HEK293T (cell line): ENCODE measurements at regions not wholly inside any gene's neighbourhood (a gene's known extent, or its start where the extent isn't known, plus 50 kb on each side); places are given as distances from the start of the nearest gene placed in this dataset.
"Not testable (repeated sequence)": the region's sequence is repeated elsewhere in the genome, so short reads cannot be mapped to it uniquely, and the experiment has no call there.

ENCODE experiments used
- CTCF ChIA-PET: fragments of 350-600 bp; formaldehyde crosslinking; extraction: SDS; loops from one replicate; lab custom pipeline; 2021; ENCODE audit warnings: antibody characterized with exemption, inconsistent platforms; lab: Yijun Ruan, JAX
- POLR2A ChIA-PET: fragments of 350-600 bp; formaldehyde crosslinking; extraction: SDS; loops from one replicate; lab custom pipeline; 2020; ENCODE audit warnings: antibody characterized with exemption, inconsistent platforms; lab: Yijun Ruan, JAX
- DNase-seq: peaks from one replicate; pipeline ENCODE4 v3.0.0; 2012; ENCODE audit warnings: mixed read lengths; ENCODE audit errors: extremely low spot score
- ARNT ChIP-seq: fragments of 450-650 bp; IDR thresholded peaks from 2 replicates; pipeline ENCODE4 v1.6.1; 2017; ENCODE audit warnings: mild to moderate bottlenecking
- BHLHE40 ChIP-seq: fragments of 450-650 bp; IDR thresholded peaks from 2 replicates; pipeline ENCODE4 v1.6.1; 2016; ENCODE audit warnings: mild to moderate bottlenecking, moderate library complexity, borderline replicate concordance
- CTBP1 ChIP-seq: fragments of 450-650 bp; IDR thresholded peaks from 2 replicates; pipeline ENCODE4 v1.6.1; 2016; ENCODE audit warnings: borderline replicate concordance
- ELF4 ChIP-seq: fragments of 450-650 bp; IDR thresholded peaks from 2 replicates; pipeline ENCODE4 v1.6.1; 2017; ENCODE audit warnings: antibody characterized with exemption
- FOXA1 ChIP-seq: fragments of 450-650 bp; IDR thresholded peaks from 2 replicates; pipeline ENCODE4 v1.6.1; 2016; ENCODE audit warnings: mild to moderate bottlenecking
- FOXK2 ChIP-seq: fragments of 450-650 bp; IDR thresholded peaks from 2 replicates; pipeline ENCODE4 v1.6.1; 2016; ENCODE audit warnings: mild to moderate bottlenecking
- FOXM1 ChIP-seq: fragments of 450-650 bp; IDR thresholded peaks from 2 replicates; pipeline ENCODE4 v1.6.1; 2017; ENCODE audit warnings: mild to moderate bottlenecking, borderline replicate concordance
- HDGF ChIP-seq: fragments of 450-650 bp; IDR thresholded peaks from 2 replicates; pipeline ENCODE4 v1.6.1; 2017; ENCODE audit warnings: antibody characterized with exemption, borderline replicate concordance
- L3MBTL2 ChIP-seq: fragments of 450-650 bp; conservative IDR thresholded peaks from 2 replicates; pipeline ENCODE4 v1.6.1; 2016; ENCODE audit warnings: mild to moderate bottlenecking
- LEF1 ChIP-seq: fragments of 450-650 bp; IDR thresholded peaks from 2 replicates; pipeline ENCODE4 v1.6.1; 2017; ENCODE audit warnings: mild to moderate bottlenecking, borderline replicate concordance
- NFRKB ChIP-seq: fragments of 450-650 bp; IDR thresholded peaks from 2 replicates; pipeline ENCODE4 v1.6.1; 2016; ENCODE audit warnings: mild to moderate bottlenecking, moderate library complexity
- SP1 ChIP-seq: fragments of 450-650 bp; IDR thresholded peaks from 2 replicates; pipeline ENCODE4 v1.6.1; 2017
- SUZ12 ChIP-seq: fragments of 450-650 bp; IDR thresholded peaks from 2 replicates; pipeline ENCODE4 v1.6.1; 2016; ENCODE audit warnings: mild to moderate bottlenecking
- TARDBP ChIP-seq: fragments of 450-650 bp; IDR thresholded peaks from 2 replicates; pipeline ENCODE4 v1.6.1; 2016
- ZNF384 ChIP-seq: fragments of 450-650 bp; IDR thresholded peaks from 2 replicates; pipeline ENCODE4 v1.6.1; 2016
- TF ChIP-seq, protein P1 (sequence below): fragments of 450-650 bp; IDR thresholded peaks from 2 replicates; pipeline ENCODE4 v1.6.1; 2016

DNA sequence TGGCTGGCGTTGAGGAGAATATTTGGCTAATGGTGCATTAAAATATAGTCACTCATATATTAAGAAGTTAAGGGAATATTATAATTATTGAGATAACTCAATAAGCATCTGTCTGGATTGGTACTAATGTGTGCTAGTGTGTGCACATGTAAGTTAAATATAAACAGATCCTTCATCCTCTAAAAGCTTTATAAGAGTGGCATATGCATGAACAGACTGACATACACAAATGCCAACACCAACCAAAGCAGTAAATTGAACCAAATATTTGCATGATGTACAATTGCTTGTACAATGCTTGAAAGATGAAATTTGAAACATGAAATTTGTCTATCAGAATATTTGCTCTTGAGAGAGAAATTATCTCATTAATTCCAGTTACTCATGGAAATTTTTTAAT is 344.9 kb downstream of the ADGRL2 start:
- DNase-seq, result no peak
- ChIA-PET POLR2A (no interaction called here), CTCF (no interaction called here)
- TF ChIP-seq SP1, result no peak
- TF ChIP-seq ELF4, result no peak
- TF ChIP-seq HDGF, result no peak
- no peak for TF ChIP-seq FOXM1
- TF ChIP-seq TARDBP, result no peak
- TF ChIP-seq NFRKB, result no peak
- TF ChIP-seq L3MBTL2, result no peak
- no peak for TF ChIP-seq ZNF384
- no peak for TF ChIP-seq FOXA1
- no peak for TF ChIP-seq BHLHE40
- no peak for TF ChIP-seq LEF1

DNA sequence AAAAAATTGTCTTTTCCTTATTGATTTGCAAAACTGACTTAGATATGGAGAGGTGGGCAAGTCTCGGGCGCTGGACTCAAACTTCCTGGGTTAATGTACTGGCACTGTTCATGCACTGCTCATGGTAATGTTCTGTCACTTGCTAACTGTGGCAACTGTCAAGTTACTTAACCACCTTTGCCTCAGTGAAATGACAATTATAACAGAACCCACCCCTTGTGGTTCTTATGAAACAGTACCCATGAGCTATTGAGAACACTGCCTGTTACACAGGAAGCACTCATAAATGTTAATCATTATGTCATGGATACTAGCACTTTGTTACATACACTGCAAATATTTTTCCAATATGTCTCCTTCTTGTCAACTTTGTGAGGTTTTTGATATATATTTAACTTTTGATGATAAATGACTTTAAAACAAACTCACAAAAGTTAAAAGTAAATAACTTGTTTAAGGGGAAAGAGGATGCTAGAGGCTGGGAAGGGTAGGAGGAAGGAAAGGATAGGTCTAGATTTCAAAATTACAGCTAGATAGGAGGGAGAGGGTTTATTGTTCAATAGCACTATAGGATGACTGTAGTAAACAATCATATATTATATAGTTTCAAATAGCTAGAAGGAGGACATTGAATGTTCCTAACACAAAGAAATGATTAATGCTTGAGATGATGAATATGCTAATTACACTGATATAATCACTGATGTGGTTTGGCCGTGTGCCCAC is 342.5 kb downstream of the ADGRL2 start:
- POLR2A ChIA-PET, result no interaction called here
- TF ChIP-seq SP1 (no peak), ZNF384 (no peak), FOXK2 (no peak), NFRKB (no peak), SUZ12 (no peak), LEF1 (no peak), FOXM1 (no peak)
- CTCF ChIA-PET, result no interaction called here
- DNase-seq, result no peak

DNA sequence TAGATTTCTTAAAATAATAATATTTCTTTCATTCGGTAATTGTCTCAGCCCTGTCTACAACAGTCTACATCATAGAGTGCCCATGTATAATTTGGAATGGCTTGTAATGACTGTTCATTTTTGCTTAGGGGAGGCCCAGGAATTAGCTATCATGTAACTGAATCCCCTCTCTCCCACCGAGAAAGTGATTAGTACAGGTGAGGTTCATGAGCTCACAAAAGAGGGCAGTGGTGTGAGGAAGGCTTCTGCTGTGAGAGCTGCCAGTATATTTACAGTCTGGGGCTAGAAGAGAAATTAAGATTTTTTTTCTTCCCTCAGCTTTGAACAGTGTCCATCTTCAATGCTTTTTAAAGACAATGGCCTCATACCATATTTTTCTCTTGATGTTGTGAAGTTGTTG is 340.7 kb downstream of the ADGRL2 start:
- ChIA-PET POLR2A (no interaction called here), CTCF (interaction anchor here (0.9 kb wide), 1 partner anchor 64 kb away, joined by 3 read pairs; no protein-coding TSS in a partner anchor)
- TF ChIP-seq, protein P1, sequence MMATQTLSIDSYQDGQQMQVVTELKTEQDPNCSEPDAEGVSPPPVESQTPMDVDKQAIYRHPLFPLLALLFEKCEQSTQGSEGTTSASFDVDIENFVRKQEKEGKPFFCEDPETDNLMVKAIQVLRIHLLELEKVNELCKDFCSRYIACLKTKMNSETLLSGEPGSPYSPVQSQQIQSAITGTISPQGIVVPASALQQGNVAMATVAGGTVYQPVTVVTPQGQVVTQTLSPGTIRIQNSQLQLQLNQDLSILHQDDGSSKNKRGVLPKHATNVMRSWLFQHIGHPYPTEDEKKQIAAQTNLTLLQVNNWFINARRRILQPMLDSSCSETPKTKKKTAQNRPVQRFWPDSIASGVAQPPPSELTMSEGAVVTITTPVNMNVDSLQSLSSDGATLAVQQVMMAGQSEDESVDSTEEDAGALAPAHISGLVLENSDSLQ, result no peak
- TF ChIP-seq BHLHE40 (no peak), ELF4 (no peak)
- DNase-seq, result no peak

DNA sequence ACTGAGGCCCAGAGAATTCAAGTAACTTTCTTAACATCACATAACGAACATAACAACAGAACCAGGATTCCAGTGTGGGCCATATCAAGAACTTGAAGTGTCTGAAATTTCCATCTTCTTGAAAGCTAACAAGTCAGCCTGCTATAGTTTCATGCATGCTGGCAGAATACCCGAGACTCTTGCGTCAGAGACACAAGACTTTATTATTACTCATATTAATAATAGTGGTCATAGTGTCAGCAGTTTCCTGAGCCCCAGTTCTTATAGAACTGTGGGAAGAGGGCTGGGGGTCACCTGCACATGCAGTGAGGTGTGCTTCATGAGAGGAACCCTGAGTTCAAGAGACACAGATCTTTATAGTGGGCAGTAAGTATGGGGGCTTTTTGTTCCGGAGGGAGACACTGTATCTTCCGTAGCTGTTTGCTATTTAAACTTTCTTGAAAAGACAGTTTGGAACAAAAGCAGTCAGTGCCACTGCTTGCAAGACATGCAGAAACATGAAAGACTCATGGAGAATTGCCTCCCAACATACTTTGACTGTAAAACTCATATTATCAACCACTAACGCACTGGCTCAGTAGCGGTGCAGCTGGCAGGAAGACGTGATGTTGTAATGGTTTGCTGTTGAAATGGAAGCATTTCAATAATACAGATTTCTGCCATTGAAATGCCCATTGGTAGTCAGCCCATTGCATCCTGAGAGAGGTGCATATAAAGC is 339.2 kb downstream of the ADGRL2 start:
- CTCF ChIA-PET, result no interaction called here

DNA sequence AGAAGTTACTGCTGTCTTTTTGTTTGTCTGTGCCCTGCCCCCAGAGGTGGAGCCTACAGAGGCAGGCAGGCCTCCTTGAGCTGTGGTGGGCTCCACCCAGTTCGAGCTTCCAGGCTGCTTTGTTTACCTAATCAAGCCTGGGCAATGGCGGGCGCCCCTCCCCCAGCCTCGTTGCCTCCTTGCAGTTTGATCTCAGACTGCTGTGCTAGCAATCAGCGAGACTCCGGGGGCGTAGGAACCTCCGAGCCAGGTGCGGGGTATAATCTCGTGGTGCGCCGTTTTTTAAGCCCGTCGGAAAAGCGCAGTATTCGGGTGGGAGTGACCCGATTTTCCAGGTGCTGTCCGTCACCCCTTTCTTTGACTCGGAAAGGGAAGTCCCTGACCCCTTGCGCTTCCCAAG is 335.6 kb downstream of the ADGRL2 start:
- CTCF ChIA-PET, POLR2A ChIA-PET: not testable (repeated sequence)

More for the DNA sequence above, 339.2 kb downstream of the ADGRL2 start:
- no peak for TF ChIP-seq FOXK2
- no peak for TF ChIP-seq BHLHE40
- no peak for TF ChIP-seq L3MBTL2
- no peak for TF ChIP-seq SUZ12
- TF ChIP-seq SP1, result no peak
- TF ChIP-seq TARDBP, result no peak
- TF ChIP-seq ZNF384, result no peak
- TF ChIP-seq HDGF, result no peak
- no peak for TF ChIP-seq CTBP1
- no peak for TF ChIP-seq ELF4
- TF ChIP-seq, protein P1, result no peak
- no peak for TF ChIP-seq FOXA1
- DNase-seq, result no peak
- POLR2A ChIA-PET, result no interaction called here

DNA sequence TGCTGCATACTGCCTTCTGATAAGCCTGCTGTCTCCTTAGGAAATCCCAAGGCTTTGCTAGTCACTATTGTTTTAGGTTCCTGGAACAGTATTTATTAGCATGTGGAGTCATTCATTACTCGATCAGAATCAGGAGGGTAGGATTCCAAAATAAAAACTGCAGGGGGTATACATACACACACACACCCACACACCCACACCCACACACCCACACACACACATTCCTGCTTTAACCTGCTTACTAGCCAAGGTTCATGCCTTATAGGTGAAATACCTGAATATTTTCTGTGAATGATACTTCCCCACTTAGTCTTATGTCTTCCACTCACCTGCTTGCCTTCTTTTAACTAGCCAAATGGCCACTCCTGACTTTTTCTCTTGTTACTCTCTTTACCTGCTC is 325.1 kb downstream of the ADGRL2 start:
- DNase-seq, result no peak
- ChIA-PET POLR2A (no interaction called here), CTCF (no interaction called here)
- TF ChIP-seq TARDBP (no peak), ARNT (no peak), FOXA1 (no peak), ELF4 (no peak), BHLHE40 (no peak), CTBP1 (no peak), SUZ12 (no peak), SP1 (no peak), LEF1 (no peak), NFRKB (no peak), ZNF384 (no peak), FOXK2 (no peak), FOXM1 (no peak), HDGF (no peak), L3MBTL2 (no peak)
- TF ChIP-seq, protein P1, result no peak

More for the DNA sequence above, 335.6 kb downstream of the ADGRL2 start:
- DNase-seq, result not testable (repeated sequence)

DNA sequence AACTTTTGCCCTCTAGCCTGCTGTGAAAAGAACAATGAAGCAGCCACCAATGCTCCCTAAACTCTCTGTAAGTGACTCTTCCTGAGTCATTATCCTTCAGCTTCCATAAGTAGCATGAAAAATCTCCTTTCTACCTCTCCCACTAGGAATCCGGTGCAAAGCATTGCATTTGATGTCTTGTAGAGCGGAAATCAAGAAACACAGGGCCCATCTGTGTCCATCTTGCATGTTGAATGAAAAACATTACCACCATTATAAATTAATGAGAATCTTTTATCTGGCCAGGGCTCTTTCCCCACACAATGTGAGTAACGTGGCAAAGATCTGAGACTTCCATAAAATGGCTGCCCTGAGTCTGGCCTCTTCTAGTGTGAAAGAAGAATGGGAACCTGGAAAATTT is 324.4 kb downstream of the ADGRL2 start:
- DNase-seq, result no peak
- CTCF ChIA-PET, result no interaction called here
- no peak for TF ChIP-seq SUZ12
- no peak for TF ChIP-seq FOXK2
- no peak for TF ChIP-seq FOXM1
- no peak for TF ChIP-seq ARNT
- POLR2A ChIA-PET, result no interaction called here
